ENCODE measurements at regions not wholly inside any gene's neighbourhood (a gene's known extent, or its start where the extent isn't known, plus 50 kb on each side); places are given as distances from the start of the nearest gene placed in this dataset.

DNA sequence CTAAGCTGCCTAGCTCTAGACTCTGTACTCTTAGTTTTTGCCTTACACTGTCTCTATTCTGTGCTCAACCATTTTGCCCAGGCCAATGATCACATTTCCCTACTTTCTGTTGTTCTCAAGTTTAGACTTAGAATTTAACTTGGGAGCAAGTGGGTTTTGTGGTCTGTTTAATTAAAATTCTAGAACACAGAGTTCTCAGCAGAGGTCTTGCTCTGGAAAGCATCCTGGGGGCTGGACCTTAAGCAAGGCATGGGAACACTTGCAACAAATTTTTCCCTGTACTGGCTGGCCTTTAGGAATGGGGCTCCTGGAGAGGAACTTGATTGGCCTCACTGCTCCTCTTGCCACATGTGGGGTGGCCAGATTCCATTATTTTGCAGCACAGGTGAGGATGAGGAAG, 236.3 kb upstream of the LRTM1 start:
- H3K4me1 ChIP-seq (ENCODE audit: control insufficient read depth, insufficient read depth, low read depth, low read length): peaks cover 17% of the 10 kb centered on the region
- no peak overlapping the region for H3K9ac ChIP-seq (ENCODE audit: low read length)
- peak overlapping the region; percentile 69 to 75 for H2BK12ac ChIP-seq (ENCODE audit: low read length in 2 of 2)
- peak; percentile 45 for DNase-seq
- no peak overlapping the region for H2BK5ac ChIP-seq (ENCODE audit: low read depth, low read length, poor library complexity, severe bottlenecking)
- no peaks in the 10 kb centered on the region for H3K79me1 ChIP-seq (replicated peaks; ENCODE audit: low read length, poor library complexity, severe bottlenecking)
- H3K4me2 ChIP-seq (ENCODE audit: low read length, poor library complexity, severe bottlenecking): no peak overlapping the region
- no peak overlapping the region for H3K23ac ChIP-seq (ENCODE audit: low read length in 2 of 2)
- no peak overlapping the region for H2AFZ ChIP-seq (ENCODE audit: low read depth, low read length)
- no peak overlapping the region for H2AK5ac ChIP-seq (ENCODE audit: low read length, severe bottlenecking)
- H2BK120ac ChIP-seq (ENCODE audit: low read depth, low read length): peak overlapping the region; percentile 82
- H2BK15ac ChIP-seq (ENCODE audit: low read depth, poor library complexity, severe bottlenecking): no peak overlapping the region
- peak overlapping the region in 1 of 2 experiments; percentile 23 for H3K14ac ChIP-seq (ENCODE audit: low read length in 2 of 2)
- H4K91ac ChIP-seq (ENCODE audit: low read length): peak overlapping the region; percentile 70
- H3K27me3 ChIP-seq (ENCODE audit: control insufficient read depth in 1 of 2, insufficient read depth in 1 of 2, low read length in 2 of 2): no peaks in the 10 kb centered on the region
- peak overlapping the region; percentile 79 to 91 for H3K18ac ChIP-seq (ENCODE audit: low read depth in 1 of 2, low read length in 2 of 2)
- no peak overlapping the region for H3K27ac ChIP-seq (ENCODE audit: low read length, poor library complexity, severe bottlenecking)
- peak overlapping the region in 1 of 2 experiments; percentile 65 for H3K4ac ChIP-seq (ENCODE audit: low read depth in 1 of 2, low read length in 2 of 2)
- peak overlapping the region; percentile 74 for H4K8ac ChIP-seq (ENCODE audit: low read length)
- H3K9me3 ChIP-seq (ENCODE audit: control insufficient read depth, low read length): no peaks in the 10 kb centered on the region
- no peak overlapping the region for H3K4me3 ChIP-seq (ENCODE audit: insufficient read depth in 1 of 2, low read depth in 1 of 2, low read length in 2 of 2)
- no peaks in the 10 kb centered on the region for H3K36me3 ChIP-seq (ENCODE audit: control insufficient read depth in 1 of 2, insufficient read depth in 2 of 2, low read depth in 1 of 2, low read length in 2 of 2)

DNA sequence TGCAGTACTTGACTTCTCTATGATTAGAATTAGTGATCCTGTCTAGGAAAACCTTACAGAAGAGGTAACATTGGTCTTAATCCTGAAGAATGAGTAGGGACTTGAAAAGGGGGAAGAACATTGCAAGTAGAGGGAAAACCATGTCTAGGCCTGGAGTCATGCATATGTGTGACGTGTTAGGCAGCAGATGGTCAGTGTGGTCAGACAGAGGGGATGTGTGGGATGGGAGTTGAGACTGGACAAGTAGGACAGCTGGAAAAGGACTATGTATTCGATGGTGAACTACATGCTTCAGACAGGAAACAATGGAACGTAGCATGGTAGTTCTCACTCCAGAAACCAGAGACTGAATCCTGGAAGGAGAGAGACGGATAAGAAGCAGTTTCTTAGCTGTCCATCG, 235.6 kb upstream of the LRTM1 start:
- Histone ChIP-seq H3K4me2 (ENCODE audit: low read length, poor library complexity, severe bottlenecking) (no peak overlapping the region), H3K18ac (ENCODE audit: low read depth in 1 of 2, low read length in 2 of 2) (peak overlapping the region; percentile 79 to 80), H2BK12ac (ENCODE audit: low read length in 2 of 2) (peak overlapping the region; percentile 94 to 97), H4K91ac (ENCODE audit: low read length) (peak overlapping the region; percentile 77), H3K27me3 (ENCODE audit: control insufficient read depth in 1 of 2, insufficient read depth in 1 of 2, low read length in 2 of 2) (no peaks in the 10 kb centered on the region), H3K36me3 (ENCODE audit: control insufficient read depth in 1 of 2, insufficient read depth in 2 of 2, low read depth in 1 of 2, low read length in 2 of 2) (no peaks in the 10 kb centered on the region), H2BK5ac (ENCODE audit: low read depth, low read length, poor library complexity, severe bottlenecking) (no peak overlapping the region), H3K4me1 (ENCODE audit: control insufficient read depth, insufficient read depth, low read depth, low read length) (peaks cover 19% of the 10 kb centered on the region), H3K4ac (ENCODE audit: low read depth in 1 of 2, low read length in 2 of 2) (peak overlapping the region; percentile 15 to 85), H3K9ac (ENCODE audit: low read length) (no peak overlapping the region), H2AK5ac (ENCODE audit: low read length, severe bottlenecking) (peak overlapping the region; percentile 3), H3K14ac (ENCODE audit: low read length in 2 of 2) (peak overlapping the region in 1 of 2 experiments; percentile 5), H4K8ac (ENCODE audit: low read length) (peak overlapping the region; percentile 83), H2BK120ac (ENCODE audit: low read depth, low read length) (no peak overlapping the region), H2AFZ (ENCODE audit: low read depth, low read length) (no peak overlapping the region), H3K4me3 (ENCODE audit: insufficient read depth in 1 of 2, low read depth in 1 of 2, low read length in 2 of 2) (no peak overlapping the region), H3K27ac (ENCODE audit: low read length, poor library complexity, severe bottlenecking) (no peak overlapping the region), H3K79me1 (replicated peaks; ENCODE audit: low read length, poor library complexity, severe bottlenecking) (no peaks in the 10 kb centered on the region), H2BK15ac (ENCODE audit: low read depth, poor library complexity, severe bottlenecking) (no peak overlapping the region), H3K23ac (ENCODE audit: low read length in 2 of 2) (no peak overlapping the region), H3K9me3 (ENCODE audit: control insufficient read depth, low read length) (no peaks in the 10 kb centered on the region)
- DNase-seq: no peak
- 95% methylated on average over 5 of the region's 5 CpGs for WGBS

DNA sequence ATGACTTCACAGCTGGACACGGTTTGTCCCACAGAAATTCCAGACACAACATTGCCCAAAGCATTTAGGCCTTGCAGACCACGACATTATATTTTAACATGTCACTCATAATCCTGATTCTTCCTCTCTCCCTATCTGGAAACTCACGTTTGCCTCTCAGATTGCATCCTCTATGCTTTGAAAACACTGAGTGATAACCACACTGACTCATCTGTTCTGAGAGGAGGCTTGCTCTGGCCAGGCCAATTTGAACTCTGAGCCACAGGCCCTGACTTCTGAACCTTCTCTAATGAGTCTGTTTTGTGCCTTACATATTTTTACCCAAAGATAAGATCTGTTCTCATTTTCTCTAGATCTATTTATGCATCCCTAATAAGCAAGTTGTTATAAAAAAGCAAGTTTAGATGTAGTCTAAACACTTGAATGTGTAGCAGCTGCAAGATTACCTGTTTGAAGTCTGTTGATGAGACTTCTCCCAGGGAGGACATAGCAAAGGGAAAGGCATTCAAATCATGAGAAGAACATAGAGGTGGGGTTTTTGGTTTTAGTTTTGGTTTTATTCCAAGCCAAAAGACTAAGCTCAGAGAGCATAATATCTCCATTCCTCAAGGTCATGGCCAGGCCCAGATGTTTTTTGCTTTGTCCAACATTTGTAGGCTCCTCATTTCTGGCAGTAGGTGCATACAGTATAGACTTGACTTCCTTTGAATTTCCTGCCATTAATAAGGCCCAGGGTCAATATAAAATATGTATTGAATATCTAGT, 234.4 kb upstream of the LRTM1 start:
- Histone ChIP-seq H3K4ac (ENCODE audit: low read depth in 1 of 2, low read length in 2 of 2) (peak overlapping the region; percentile 71 to 91), H4K8ac (ENCODE audit: low read length) (peak overlapping the region; percentile 95), H3K79me1 (replicated peaks; ENCODE audit: low read length, poor library complexity, severe bottlenecking) (no peaks in the 10 kb centered on the region), H3K27ac (ENCODE audit: low read length, poor library complexity, severe bottlenecking) (peak overlapping the region; percentile 93), H3K18ac (ENCODE audit: low read depth in 1 of 2, low read length in 2 of 2) (peak overlapping the region; percentile 85 to 91), H2BK15ac (ENCODE audit: low read depth, poor library complexity, severe bottlenecking) (peak overlapping the region; percentile 88), H3K23ac (ENCODE audit: low read length in 2 of 2) (no peak overlapping the region), H3K27me3 (ENCODE audit: control insufficient read depth in 1 of 2, insufficient read depth in 1 of 2, low read length in 2 of 2) (no peaks in the 10 kb centered on the region), H3K4me3 (ENCODE audit: insufficient read depth in 1 of 2, low read depth in 1 of 2, low read length in 2 of 2) (no peak overlapping the region), H2AK5ac (ENCODE audit: low read length, severe bottlenecking) (peak overlapping the region; percentile 95), H2AFZ (ENCODE audit: low read depth, low read length) (no peak overlapping the region), H3K4me2 (ENCODE audit: low read length, poor library complexity, severe bottlenecking) (no peak overlapping the region), H3K36me3 (ENCODE audit: control insufficient read depth in 1 of 2, insufficient read depth in 2 of 2, low read depth in 1 of 2, low read length in 2 of 2) (no peaks in the 10 kb centered on the region), H3K4me1 (ENCODE audit: control insufficient read depth, insufficient read depth, low read depth, low read length) (peaks cover 19% of the 10 kb centered on the region), H3K14ac (ENCODE audit: low read length in 2 of 2) (peak overlapping the region in 1 of 2 experiments; percentile 43), H3K9ac (ENCODE audit: low read length) (no peak overlapping the region), H3K9me3 (ENCODE audit: control insufficient read depth, low read length) (no peaks in the 10 kb centered on the region), H2BK12ac (ENCODE audit: low read length in 2 of 2) (peak overlapping the region; percentile 67 to 100), H4K91ac (ENCODE audit: low read length) (peak overlapping the region; percentile 86), H2BK120ac (ENCODE audit: low read depth, low read length) (peak overlapping the region; percentile 69), H2BK5ac (ENCODE audit: low read depth, low read length, poor library complexity, severe bottlenecking) (peak overlapping the region; percentile 53)
- peak; percentile 85 for DNase-seq
- WGBS: 2% methylated on average over 3 of the region's 3 CpGs

DNA sequence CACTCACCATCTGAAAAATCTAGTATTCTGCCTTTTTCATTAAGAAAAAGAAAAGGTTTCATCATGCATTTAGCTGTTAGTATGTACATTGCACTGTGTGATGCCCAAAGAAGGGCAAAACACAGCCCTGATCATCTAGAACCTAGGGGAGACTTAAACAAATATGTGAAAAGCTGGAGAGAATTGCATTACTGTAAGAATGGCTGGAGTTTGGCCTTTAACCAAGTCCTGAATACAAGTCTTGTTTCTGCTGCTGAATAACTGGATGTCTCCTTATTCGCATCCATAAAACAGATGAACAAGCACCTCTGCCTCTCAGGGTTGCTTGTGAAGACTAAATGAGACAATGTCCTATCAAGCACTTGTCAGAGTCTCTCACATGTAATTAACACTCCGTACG, 233.4 kb upstream of the LRTM1 start:
- H3K4me3 ChIP-seq (ENCODE audit: insufficient read depth in 1 of 2, low read depth in 1 of 2, low read length in 2 of 2): peak overlapping the region in 1 of 2 experiments; percentile 9
- no peak overlapping the region for H4K8ac ChIP-seq (ENCODE audit: low read length)
- H3K4ac ChIP-seq (ENCODE audit: low read depth in 1 of 2, low read length in 2 of 2): peak overlapping the region; percentile 42 to 57
- H3K9me3 ChIP-seq (ENCODE audit: control insufficient read depth, low read length): no peaks in the 10 kb centered on the region
- H3K27me3 ChIP-seq (ENCODE audit: control insufficient read depth in 1 of 2, insufficient read depth in 1 of 2, low read length in 2 of 2): no peaks in the 10 kb centered on the region
- peak overlapping the region; percentile 81 to 85 for H2BK12ac ChIP-seq (ENCODE audit: low read length in 2 of 2)
- peak overlapping the region; percentile 64 to 85 for H3K18ac ChIP-seq (ENCODE audit: low read depth in 1 of 2, low read length in 2 of 2)
- peak overlapping the region; percentile 67 for H4K91ac ChIP-seq (ENCODE audit: low read length)
- H2BK120ac ChIP-seq (ENCODE audit: low read depth, low read length): peak overlapping the region; percentile 50
- H3K23ac ChIP-seq (ENCODE audit: low read length in 2 of 2): no peak overlapping the region
- no peak overlapping the region for H3K14ac ChIP-seq (ENCODE audit: low read length in 2 of 2)
- peak overlapping the region; percentile 47 for H2AK5ac ChIP-seq (ENCODE audit: low read length, severe bottlenecking)
- no peak overlapping the region for H2BK15ac ChIP-seq (ENCODE audit: low read depth, poor library complexity, severe bottlenecking)
- peak overlapping the region; percentile 93 for H3K27ac ChIP-seq (ENCODE audit: low read length, poor library complexity, severe bottlenecking)
- H3K4me1 ChIP-seq (ENCODE audit: control insufficient read depth, insufficient read depth, low read depth, low read length): peaks cover 17% of the 10 kb centered on the region
- no peaks in the 10 kb centered on the region for H3K36me3 ChIP-seq (ENCODE audit: control insufficient read depth in 1 of 2, insufficient read depth in 2 of 2, low read depth in 1 of 2, low read length in 2 of 2)
- no peak overlapping the region for H2AFZ ChIP-seq (ENCODE audit: low read depth, low read length)
- 59% methylated on average over 3 of the region's 3 CpGs for WGBS
- H3K4me2 ChIP-seq (ENCODE audit: low read length, poor library complexity, severe bottlenecking): no peak overlapping the region
- H3K9ac ChIP-seq (ENCODE audit: low read length): peak overlapping the region; percentile 36
- no peak for DNase-seq
- H3K79me1 ChIP-seq (replicated peaks; ENCODE audit: low read length, poor library complexity, severe bottlenecking): no peaks in the 10 kb centered on the region
- H2BK5ac ChIP-seq (ENCODE audit: low read depth, low read length, poor library complexity, severe bottlenecking): no peak overlapping the region

Measured in mesenchymal stem cell (in vitro differentiated cells and primary cell).